GM19438 (cell line): ENCODE measurements at regions not wholly inside any gene's neighbourhood (a gene's known extent, or its start where the extent isn't known, plus 50 kb on each side); places are given as distances from the start of the nearest gene placed in this dataset.
"Not testable (repeated sequence)": the region's sequence is repeated elsewhere in the genome, so short reads cannot be mapped to it uniquely, and the experiment has no call there.

ENCODE experiments used
- ATAC-seq: cut with Tn5 transposase; IDR thresholded peaks from one replicate; pipeline ENCODE4 v1.9.1; 2021; ENCODE audit warnings: low read depth; ENCODE audit not compliant: unreplicated experiment

- no peak for ATAC-seq
These were observed 113.8 kb upstream of the CACUL1 start for GRCh38 chr10:118868589-118868988.

- no peak for ATAC-seq
These were observed 115.9 kb upstream of the CACUL1 start for GRCh38 chr10:118870467-118871243.

- ATAC-seq, result no peak
These were observed 116.6 kb upstream of the CACUL1 start for GRCh38 chr10:118871244-118871865.

- no peak for ATAC-seq
These were observed 118.4 kb upstream of the CACUL1 start for GRCh38 chr10:118873091-118873737.

- ATAC-seq, result no peak
These were observed 119.0 kb upstream of the CACUL1 start for GRCh38 chr10:118873738-118874105.

GRCh38 chr10:118874171-118874570 lies 119.4 kb upstream of the CACUL1 start:
- ATAC-seq, result no peak

- ATAC-seq, result no peak
These were observed 120.3 kb upstream of the CACUL1 start for GRCh38 chr10:118875087-118875486.

GRCh38 chr10:118882741-118883140 lies 128.0 kb upstream of the CACUL1 start:
- no peak for ATAC-seq

- ATAC-seq, result no peak
These were observed 137.3 kb upstream of the NANOS1 start for GRCh38 chr10:118892255-118892654.

- not testable (repeated sequence) for ATAC-seq
These were observed 134.6 kb upstream of the NANOS1 start for GRCh38 chr10:118894891-118895290.

GRCh38 chr10:118900617-118901016 lies 128.9 kb upstream of the NANOS1 start:
- no peak for ATAC-seq

GRCh38 chr10:118901380-118901779 lies 128.1 kb upstream of the NANOS1 start:
- ATAC-seq, result no peak

- no peak for ATAC-seq
These were observed 127.6 kb upstream of the NANOS1 start for GRCh38 chr10:118901906-118902305.

GRCh38 chr10:118902656-118903055 lies 126.9 kb upstream of the NANOS1 start:
- not testable (repeated sequence) for ATAC-seq

GRCh38 chr10:118903251-118903650 lies 126.3 kb upstream of the NANOS1 start:
- no peak for ATAC-seq

- ATAC-seq, result no peak
These were observed 125.8 kb upstream of the NANOS1 start for GRCh38 chr10:118903691-118904090.

- no peak for ATAC-seq
These were observed 125.2 kb upstream of the NANOS1 start for GRCh38 chr10:118904286-118904685.

- ATAC-seq, result no peak
These were observed 122.5 kb upstream of the NANOS1 start for GRCh38 chr10:118907051-118907450.

GRCh38 chr10:118908557-118909256 lies 120.8 kb upstream of the NANOS1 start:
- no peak for ATAC-seq

GRCh38 chr10:118910702-118911101 lies 118.8 kb upstream of the NANOS1 start:
- ATAC-seq, result no peak

- no peak for ATAC-seq
These were observed 118.2 kb upstream of the NANOS1 start for GRCh38 chr10:118911363-118911762.
